AG09319 (cell line): ENCODE measurements at regions not wholly inside any gene's neighbourhood (a gene's known extent, or its start where the extent isn't known, plus 50 kb on each side); places are given as distances from the start of the nearest gene placed in this dataset.

Experiments used
- DNase-seq: peaks from one replicate; pipeline ENCODE4 v3.0.0-alpha.2; 2010; ENCODE audit warnings: low read depth; ENCODE audit errors: extremely low read depth
- CTCF ChIP-seq: IDR thresholded peaks from 2 replicates; pipeline ENCODE4 v1.5.1; 2011; ENCODE audit warnings: low read depth, mild to moderate bottlenecking, inconsistent platforms, low read length, moderate library complexity

GRCh38 chr1:229063154-229063773 lies 207.6 kb upstream of the RAB4A start:
- no peak for DNase-seq

GRCh38 chr1:229064320-229065168 lies 206.4 kb upstream of the RAB4A start:
- no peak for DNase-seq
- TF ChIP-seq CTCF = no peak

More at GRCh38 chr1:229063154-229063773, 207.6 kb upstream of the RAB4A start:
- TF ChIP-seq CTCF = no peak

- TF ChIP-seq CTCF = no peak
Measured at GRCh38 chr1:229065613-229066012, 205.3 kb upstream of the RAB4A start.

GRCh38 chr1:229066591-229066990 lies 204.3 kb upstream of the RAB4A start:
- no peak for DNase-seq
- no peak for TF ChIP-seq CTCF

More at GRCh38 chr1:229065613-229066012, 205.3 kb upstream of the RAB4A start:
- DNase-seq = no peak

GRCh38 chr1:229067546-229067945 lies 203.4 kb upstream of the RAB4A start:
- DNase-seq = no peak
- no peak for TF ChIP-seq CTCF

- no peak for DNase-seq
- no peak for TF ChIP-seq CTCF
Measured at GRCh38 chr1:229068270-229068987, 202.5 kb upstream of the RAB4A start.

- no peak for DNase-seq
- TF ChIP-seq CTCF = no peak
Measured at GRCh38 chr1:229069176-229069575, 201.7 kb upstream of the RAB4A start.
